ENCODE measurements at regions not wholly inside any gene's neighbourhood (a gene's known extent, or its start where the extent isn't known, plus 50 kb on each side); places are given as distances from the start of the nearest gene placed in this dataset.

- TF ChIP-seq KDM5A (IDR thresholded peaks at IDR 0.05) (no peak), TFCP2L1 (CRISPR knock-in tag; IDR thresholded peaks at IDR 0.05) (no peak)
Measured at GRCh38 chr1:55490547-55490946, 275.4 kb upstream of the USP24 start.
